ENCODE measurements at regions not wholly inside any gene's neighbourhood (a gene's known extent, or its start where the extent isn't known, plus 50 kb on each side); places are given as distances from the start of the nearest gene placed in this dataset.
"Not testable (repeated sequence)": the region's sequence is repeated elsewhere in the genome, so short reads cannot be mapped to it uniquely, and the experiment has no call there.

- 42 to 57% methylated on average over 1 to 2 of the region's 4 CpGs for WGBS, 2 donors (ENCODE audit: low coverage in 1 of 2)
- not testable (repeated sequence) for H3K27ac ChIP-seq, ATAC-seq, H3K4me3 ChIP-seq, H3K4me1 ChIP-seq, H3K27me3 ChIP-seq, H3K9me3 ChIP-seq, H3K36me3 ChIP-seq
Observed at GRCh38 chr5:99473328-99473727, 544.5 kb upstream of the CHD1 start.

GRCh38 chr5:99471726-99472125, 542.9 kb upstream of the CHD1 start:
- 67 to 83% methylated on average over 3 to 4 of the region's 4 CpGs for WGBS, 2 donors (ENCODE audit: low coverage in 1 of 2)
- H3K9me3 ChIP-seq, ATAC-seq, H3K36me3 ChIP-seq, H3K4me1 ChIP-seq, H3K4me3 ChIP-seq, H3K27me3 ChIP-seq, H3K27ac ChIP-seq: not testable (repeated sequence)

GRCh38 chr5:99471178-99471577, 542.4 kb upstream of the CHD1 start:
- H3K27me3 ChIP-seq, ATAC-seq, H3K36me3 ChIP-seq, H3K27ac ChIP-seq, H3K4me1 ChIP-seq, H3K4me3 ChIP-seq, H3K9me3 ChIP-seq: not testable (repeated sequence)
- WGBS, 2 donors (ENCODE audit: low coverage in 1 of 2): 60 to 71% methylated on average over 1 of the region's 1 CpG

GRCh38 chr5:99470636-99471035, 541.8 kb upstream of the CHD1 start:
- H3K27me3 ChIP-seq, H3K27ac ChIP-seq, H3K4me3 ChIP-seq, ATAC-seq, H3K4me1 ChIP-seq, H3K36me3 ChIP-seq, H3K9me3 ChIP-seq: not testable (repeated sequence)
- WGBS, 2 donors (ENCODE audit: low coverage in 1 of 2): 14 to 17% methylated on average over 2 of the region's 3 CpGs

GRCh38 chr5:99460701-99461100, 531.9 kb upstream of the CHD1 start:
- TF ChIP-seq CTCF (IDR thresholded peaks at IDR 0.05): no peak
- no peak for TF ChIP-seq POLR2A (IDR thresholded peaks at IDR 0.05)
- TF ChIP-seq POLR2AphosphoS5 (IDR thresholded peaks at IDR 0.05): no peak
- TF ChIP-seq EP300 (IDR thresholded peaks at IDR 0.05): no peak
- no peak overlapping the region for H3K27ac ChIP-seq
- no peaks in the 10 kb centered on the region for H3K36me3 ChIP-seq
- H3K4me1 ChIP-seq: no peaks in the 10 kb centered on the region
- no peaks in the 10 kb centered on the region for H3K27me3 ChIP-seq
- 84 to 85% methylated on average over 2 of the region's 2 CpGs for WGBS, 2 donors (ENCODE audit: low coverage in 1 of 2)
- ATAC-seq: no peak
- no peaks in the 10 kb centered on the region for H3K9me3 ChIP-seq
- no peak overlapping the region for H3K4me3 ChIP-seq

GRCh38 chr5:99453196-99453595, 524.4 kb upstream of the CHD1 start:
- H3K4me1 ChIP-seq: no peaks in the 10 kb centered on the region
- H3K36me3 ChIP-seq: no peaks in the 10 kb centered on the region
- TF ChIP-seq EP300 (IDR thresholded peaks at IDR 0.05): no peak
- no peak for TF ChIP-seq CTCF (IDR thresholded peaks at IDR 0.05)
- TF ChIP-seq POLR2AphosphoS5 (IDR thresholded peaks at IDR 0.05): no peak
- no peak for TF ChIP-seq POLR2A (IDR thresholded peaks at IDR 0.05)
- no peak for ATAC-seq
- WGBS, 2 donors (ENCODE audit: low coverage in 1 of 2): 45 to 75% methylated on average over 2 of the region's 2 CpGs
- no peaks in the 10 kb centered on the region for H3K27me3 ChIP-seq
- no peaks in the 10 kb centered on the region for H3K9me3 ChIP-seq
- no peak overlapping the region for H3K27ac ChIP-seq
- no peak overlapping the region for H3K4me3 ChIP-seq

- Histone ChIP-seq H3K27me3 (no peaks in the 10 kb centered on the region), H3K9me3 (no peaks in the 10 kb centered on the region), H3K27ac (no peak overlapping the region), H3K4me3 (no peak overlapping the region), H3K4me1 (no peaks in the 10 kb centered on the region), H3K36me3 (no peaks in the 10 kb centered on the region)
- WGBS, 2 donors (ENCODE audit: low coverage in 1 of 2): 58% methylated on average over 3 of the region's 3 CpGs; no CpG with 5 or more reads in 1 of the 2 donors
- TF ChIP-seq EP300 (IDR thresholded peaks at IDR 0.05): no peak
- no peak for ATAC-seq
Observed at GRCh38 chr5:99449786-99450185, 521.0 kb upstream of the CHD1 start.

- TF ChIP-seq POLR2AphosphoS5 (IDR thresholded peaks at IDR 0.05) (no peak), POLR2A (IDR thresholded peaks at IDR 0.05) (no peak), EP300 (IDR thresholded peaks at IDR 0.05) (no peak), CTCF (IDR thresholded peaks at IDR 0.05) (no peak)
- no peak overlapping the region for H3K4me3 ChIP-seq
- H3K27me3 ChIP-seq: no peaks in the 10 kb centered on the region
- WGBS, 2 donors (ENCODE audit: low coverage in 1 of 2): 93 to 100% methylated on average over 1 of the region's 1 CpG
- no peaks in the 10 kb centered on the region for H3K36me3 ChIP-seq
- H3K4me1 ChIP-seq: no peaks in the 10 kb centered on the region
- no peak overlapping the region for H3K27ac ChIP-seq
- no peaks in the 10 kb centered on the region for H3K9me3 ChIP-seq
- no peak for ATAC-seq
Observed at GRCh38 chr5:99445805-99446204, 517.0 kb upstream of the CHD1 start.
